ENCODE measurements at regions not wholly inside any gene's neighbourhood (a gene's known extent, or its start where the extent isn't known, plus 50 kb on each side); places are given as distances from the start of the nearest gene placed in this dataset.
"Not testable (repeated sequence)": the region's sequence is repeated elsewhere in the genome, so short reads cannot be mapped to it uniquely, and the experiment has no call there.

- TF ChIP-seq, protein P1, sequence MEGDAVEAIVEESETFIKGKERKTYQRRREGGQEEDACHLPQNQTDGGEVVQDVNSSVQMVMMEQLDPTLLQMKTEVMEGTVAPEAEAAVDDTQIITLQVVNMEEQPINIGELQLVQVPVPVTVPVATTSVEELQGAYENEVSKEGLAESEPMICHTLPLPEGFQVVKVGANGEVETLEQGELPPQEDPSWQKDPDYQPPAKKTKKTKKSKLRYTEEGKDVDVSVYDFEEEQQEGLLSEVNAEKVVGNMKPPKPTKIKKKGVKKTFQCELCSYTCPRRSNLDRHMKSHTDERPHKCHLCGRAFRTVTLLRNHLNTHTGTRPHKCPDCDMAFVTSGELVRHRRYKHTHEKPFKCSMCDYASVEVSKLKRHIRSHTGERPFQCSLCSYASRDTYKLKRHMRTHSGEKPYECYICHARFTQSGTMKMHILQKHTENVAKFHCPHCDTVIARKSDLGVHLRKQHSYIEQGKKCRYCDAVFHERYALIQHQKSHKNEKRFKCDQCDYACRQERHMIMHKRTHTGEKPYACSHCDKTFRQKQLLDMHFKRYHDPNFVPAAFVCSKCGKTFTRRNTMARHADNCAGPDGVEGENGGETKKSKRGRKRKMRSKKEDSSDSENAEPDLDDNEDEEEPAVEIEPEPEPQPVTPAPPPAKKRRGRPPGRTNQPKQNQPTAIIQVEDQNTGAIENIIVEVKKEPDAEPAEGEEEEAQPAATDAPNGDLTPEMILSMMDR (IDR thresholded peaks at IDR 0.05): not testable (repeated sequence)
- TF ChIP-seq POLR2A (IDR thresholded peaks at IDR 0.05): not testable (repeated sequence)
Measured at GRCh38 chr1:143502038-143502437, 469.7 kb downstream of the FAM72C start.

All from body of pancreas (tissue), 4 donors.